GM21619 (cell line): ENCODE measurements at regions not wholly inside any gene's neighbourhood (a gene's known extent, or its start where the extent isn't known, plus 50 kb on each side); places are given as distances from the start of the nearest gene placed in this dataset.
"Not testable (repeated sequence)": the region's sequence is repeated elsewhere in the genome, so short reads cannot be mapped to it uniquely, and the experiment has no call there.

ENCODE experiments used
- ATAC-seq: cut with Tn5 transposase; IDR thresholded peaks from one replicate; pipeline ENCODE4 v1.9.1; 2021; ENCODE audit not compliant: unreplicated experiment

DNA sequence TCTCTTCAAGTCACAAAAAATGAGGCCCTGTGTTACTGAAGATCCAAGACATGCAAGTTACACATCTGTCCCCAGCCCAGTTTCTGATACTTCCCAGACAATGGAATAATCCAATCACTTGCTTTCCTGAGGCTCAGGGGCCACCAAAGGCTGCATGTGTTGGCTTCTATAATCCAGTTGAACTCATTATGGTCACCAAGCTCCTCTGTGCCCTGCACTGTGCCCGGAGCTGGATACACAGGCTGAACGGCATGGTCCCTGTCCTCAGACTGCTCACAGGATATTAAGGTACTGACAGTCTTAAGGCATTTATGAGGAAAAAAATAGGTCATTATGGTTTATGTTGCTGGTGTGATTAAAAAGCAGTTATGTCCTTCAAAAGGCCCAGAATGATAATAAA lies 117.0 kb upstream of the SYT6 start:
- ATAC-seq, result no peak

DNA sequence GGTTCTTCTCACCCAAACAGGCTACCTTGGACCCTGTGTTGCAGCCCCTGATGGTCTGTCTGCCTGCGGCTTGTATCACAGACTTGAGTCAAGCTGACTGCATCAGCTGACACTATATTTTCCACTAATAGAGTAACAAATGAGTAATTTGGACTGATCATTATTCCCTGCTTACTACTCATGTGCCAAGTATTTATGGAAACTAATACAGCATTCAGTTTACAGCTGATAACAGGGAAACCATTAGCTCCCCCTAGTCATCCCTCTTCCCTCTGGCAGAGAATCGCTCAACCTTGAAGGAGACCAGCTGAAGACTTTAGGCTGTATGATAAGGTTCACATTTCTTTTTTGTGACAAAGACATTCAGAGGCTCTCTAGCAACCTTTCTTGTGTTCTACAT lies 116.6 kb upstream of the SYT6 start:
- ATAC-seq, result no peak

DNA sequence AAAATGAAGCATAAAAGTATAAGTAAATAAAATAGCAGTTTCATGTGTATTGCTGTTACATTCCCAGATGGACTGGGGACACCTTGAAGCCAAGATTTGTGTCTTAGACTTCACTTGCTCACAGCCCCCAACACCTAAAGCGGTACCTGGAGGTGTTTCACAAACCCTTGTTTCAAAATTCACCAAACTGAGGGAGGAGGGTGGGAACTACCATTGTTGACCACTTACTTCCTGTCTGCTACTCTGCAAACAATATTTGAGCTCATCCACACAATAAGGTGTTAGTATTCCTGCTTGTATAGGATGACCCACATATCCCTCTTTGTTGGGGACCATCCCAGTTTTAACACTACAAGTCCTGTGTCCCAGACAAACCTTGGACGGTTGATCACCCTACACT lies 115.9 kb upstream of the SYT6 start:
- no peak for ATAC-seq

GRCh38 chr1:114263343-114263742 lies 109.7 kb upstream of the SYT6 start:
- peak; percentile 99 for ATAC-seq

- ATAC-seq, result no peak
These were observed 108.7 kb upstream of the SYT6 start for GRCh38 chr1:114262337-114262736.

- ATAC-seq, result no peak
These were observed 107.3 kb upstream of the SYT6 start for GRCh38 chr1:114260805-114261484.

DNA sequence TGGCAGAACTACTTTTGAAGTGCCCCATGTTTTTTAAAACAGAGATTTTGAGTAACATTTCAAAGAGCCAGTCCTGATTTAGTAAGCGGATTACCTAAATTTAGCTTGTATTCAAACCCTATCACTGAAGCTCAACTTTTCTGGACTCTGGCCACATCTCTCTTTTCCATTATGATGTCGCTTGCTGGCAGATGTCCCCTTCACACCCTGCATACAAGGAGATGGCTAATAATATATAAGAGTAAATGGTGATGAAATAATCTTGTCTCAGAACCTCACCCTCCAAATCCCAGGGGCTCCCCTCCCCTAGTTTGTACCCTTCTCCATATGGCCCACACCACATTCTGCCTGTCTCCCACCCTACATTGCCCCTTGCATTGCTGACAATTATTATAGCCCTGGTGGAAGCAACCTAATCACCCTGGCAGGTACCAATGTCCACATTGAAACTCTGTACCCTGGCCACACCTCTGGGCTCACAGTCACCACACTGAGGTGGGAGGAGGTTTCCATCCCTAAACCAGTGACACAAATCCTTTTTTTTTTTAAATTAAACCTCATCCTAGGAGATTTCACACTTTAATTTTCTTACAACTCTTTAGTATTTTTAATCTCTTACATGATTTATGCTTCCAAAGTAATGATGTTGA lies 106.0 kb upstream of the SYT6 start:
- no peak for ATAC-seq

DNA sequence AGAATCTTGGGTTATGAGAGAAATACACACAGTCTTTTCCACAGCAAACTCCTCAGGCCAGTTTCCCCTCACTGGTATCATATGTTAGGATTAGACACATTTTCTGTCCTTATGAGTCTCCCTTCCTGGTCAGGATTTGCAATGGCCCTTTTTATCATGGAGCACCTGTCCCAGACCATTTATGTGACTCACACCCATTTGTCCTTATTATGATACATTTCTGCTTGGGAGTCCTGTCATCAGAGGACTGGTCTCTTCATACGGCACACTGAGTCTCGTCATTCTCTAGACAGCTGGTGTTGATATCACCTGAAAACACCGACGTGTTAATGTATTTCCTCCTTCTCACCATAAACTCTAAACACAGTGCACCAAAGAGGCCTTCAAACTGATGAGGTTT lies 105.0 kb upstream of the SYT6 start:
- ATAC-seq, result no peak

GRCh38 chr1:114258074-114258473 lies 104.4 kb upstream of the SYT6 start:
- no peak for ATAC-seq

DNA sequence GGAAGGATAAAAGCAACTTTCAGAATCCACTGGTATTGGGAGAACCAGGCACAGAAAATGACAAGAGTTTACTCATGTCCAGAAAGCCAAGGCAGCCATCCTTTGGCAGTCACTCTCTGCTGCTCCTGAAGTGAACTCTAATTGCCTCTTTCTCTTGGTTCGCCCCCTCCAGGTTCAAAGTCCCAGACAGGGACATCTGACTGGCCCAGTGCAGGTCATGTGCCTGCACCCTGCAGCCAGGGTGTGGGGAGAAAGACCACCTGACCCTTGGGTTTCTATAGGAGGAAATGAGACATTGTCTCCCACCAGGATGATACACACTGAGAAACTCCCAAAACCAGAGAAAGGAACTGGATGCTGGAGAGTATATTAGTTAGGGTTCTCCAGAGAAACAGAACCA lies 103.9 kb upstream of the SYT6 start:
- ATAC-seq, result no peak

GRCh38 chr1:114253900-114254299 lies 100.2 kb upstream of the SYT6 start:
- ATAC-seq, result no peak

GRCh38 chr1:114251573-114251939 lies 97.9 kb upstream of the SYT6 start:
- ATAC-seq, result no peak

GRCh38 chr1:114250683-114251572 lies 97.3 kb upstream of the SYT6 start:
- no peak for ATAC-seq

DNA sequence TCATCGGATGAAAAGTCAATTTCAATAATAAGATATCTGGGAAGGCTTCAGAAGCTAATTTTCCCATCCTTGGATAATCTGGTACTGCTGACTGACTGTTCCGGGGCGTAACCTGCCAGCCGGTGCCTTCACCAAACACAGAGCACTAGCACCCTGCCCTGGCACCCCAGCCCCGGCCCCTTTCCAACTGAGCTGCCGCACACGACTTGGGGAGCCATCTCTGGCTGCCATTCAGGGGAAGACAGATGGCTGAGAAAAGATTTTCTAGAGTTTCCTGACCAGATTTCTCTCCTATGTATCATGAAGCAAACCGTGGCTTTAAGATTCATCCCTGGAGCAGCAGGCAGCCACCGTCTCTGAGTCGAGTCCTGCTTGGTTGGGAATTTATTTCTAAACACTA lies 96.0 kb upstream of the SYT6 start:
- no peak for ATAC-seq

DNA sequence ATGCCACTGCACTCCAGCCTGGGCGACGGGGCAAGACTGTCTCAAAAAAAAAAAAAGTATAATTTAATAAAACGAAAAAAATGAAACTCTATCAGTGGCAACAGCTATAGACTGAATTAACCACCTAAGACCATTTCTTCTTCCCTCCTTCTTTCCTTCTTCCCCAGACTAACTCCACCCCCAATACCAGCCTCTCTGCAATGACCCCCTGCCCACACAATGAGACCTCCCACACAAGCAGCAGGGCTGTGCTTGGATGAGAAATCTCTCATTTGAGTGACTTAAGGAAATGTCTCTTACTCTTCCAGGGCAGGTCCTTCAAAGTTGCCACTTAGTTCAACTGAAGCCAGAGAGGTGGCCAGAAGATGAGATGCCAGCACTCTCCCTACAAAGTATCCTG lies 94.5 kb upstream of the SYT6 start:
- ATAC-seq, result no peak

GRCh38 chr1:114242531-114243210 lies 89.0 kb upstream of the SYT6 start:
- not testable (repeated sequence) for ATAC-seq

GRCh38 chr1:114238053-114238452 lies 84.4 kb upstream of the SYT6 start:
- ATAC-seq, result no peak

DNA sequence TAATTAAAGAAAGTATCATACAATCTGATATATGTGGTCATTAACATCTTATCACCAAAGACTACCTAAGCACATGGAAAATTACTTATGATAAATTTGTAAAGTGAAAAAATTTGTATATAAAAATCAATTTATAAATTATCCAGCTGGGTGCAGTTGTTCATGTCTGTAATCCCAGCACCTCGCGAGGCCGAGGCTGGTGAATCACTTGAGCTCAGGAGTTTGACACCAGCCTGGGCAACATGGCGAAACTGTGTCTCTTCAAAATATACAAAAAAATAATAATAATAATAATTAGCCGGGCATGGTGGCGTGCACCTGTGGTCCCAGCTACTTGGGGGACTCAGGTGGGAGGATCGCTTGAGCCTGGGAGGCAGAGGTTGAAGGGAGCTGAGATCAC lies 82.8 kb upstream of the SYT6 start:
- no peak for ATAC-seq

- ATAC-seq, result no peak
These were observed 82.3 kb upstream of the SYT6 start for GRCh38 chr1:114235960-114236359.

DNA sequence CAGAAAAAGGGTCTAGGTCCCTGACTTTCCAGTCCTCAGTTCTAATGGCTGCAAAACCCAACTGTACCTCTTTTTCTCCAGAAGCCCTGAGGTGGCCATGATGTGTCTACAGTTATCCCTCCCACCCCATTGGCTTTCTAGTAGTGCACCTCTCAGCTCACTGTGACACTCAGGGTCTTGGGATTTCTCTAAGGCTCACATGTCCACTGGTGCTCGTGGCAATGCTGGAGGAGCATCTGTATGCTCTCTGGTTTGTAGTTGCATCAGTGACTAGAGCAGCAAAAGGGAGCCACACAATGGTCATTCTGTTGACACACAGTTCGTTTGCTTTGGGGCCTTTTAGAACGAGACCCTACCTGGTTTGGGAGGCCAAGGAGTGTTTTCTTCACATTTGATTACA lies 81.6 kb upstream of the SYT6 start:
- no peak for ATAC-seq

- no peak for ATAC-seq
These were observed 80.9 kb upstream of the SYT6 start for GRCh38 chr1:114234408-114235124.
